HCT116 (cell line): ENCODE measurements at regions not wholly inside any gene's neighbourhood (a gene's known extent, or its start where the extent isn't known, plus 50 kb on each side); places are given as distances from the start of the nearest gene placed in this dataset.

Experiments used
- ATAC-seq: fragments of 200-7000 bp; cut with Tn5 transposase; 2 replicates; pipeline ENCODE4 v1.9.1; 2020; ENCODE audit warnings: mild to moderate bottlenecking, moderate library complexity
- BruUV-seq: library from RNA; stranded (reverse); fragments of 400-500 nt; replicated peaks from 2 replicates; lab custom pipeline; 2021; lab: Mats Ljungman, UMichigan
- CTCF ChIA-PET: fragments of 300-600 bp; sonication (Branson Sonifier 250); formaldehyde crosslinking; loops from one replicate; lab custom pipeline; 2021; ENCODE audit warnings: antibody characterized with exemption; lab: Charles Lee
- POLR2A ChIA-PET: fragments of 300-600, 350-600 bp; sonication (Branson Sonifier 250); formaldehyde crosslinking; loops from one replicate; lab custom pipeline; 2021; ENCODE audit warnings: antibody characterized with exemption; lab: Charles Lee
- RAD21 ChIA-PET, 2 experiments: fragments of 300-600 bp; sonication (Branson Sonifier 250); formaldehyde crosslinking; loops; one replicate each; lab custom pipeline; 2023; ENCODE audit warnings: low total read pairs in 2 of 2; ENCODE audit not compliant: uncharacterized antibody in 2 of 2, unreplicated experiment in 2 of 2, low non-redundant PET in 1 of 2; lab: Charles Lee
- DNase-seq: peaks from one replicate; pipeline ENCODE4 v3.0.0-alpha.2; 2010; ENCODE audit warnings: low read depth, low spot score
- H2AFZ ChIP-seq: fragments of 200-600 bp; shearing (Covaris generic), sonication (generic); 2 replicates; pipeline ENCODE4 v1.6.1; 2017; ENCODE audit warnings: low read depth, mixed run types, mixed read lengths, antibody characterized with exemption, low read length; ENCODE audit not compliant: poor library complexity, severe bottlenecking
- H3K27ac ChIP-seq: 2 replicates; pipeline ENCODE4 v1.5.1; 2012; ENCODE audit warnings: low read depth, low read length
- H3K27me3 ChIP-seq: fragments of 200-600 bp; sonication (generic); 2 replicates; pipeline ENCODE4 v1.6.1; 2016; ENCODE audit warnings: mixed run types, low read length, mixed read lengths; ENCODE audit not compliant: insufficient read depth
- H3K36me3 ChIP-seq, 2 experiments: fragments of 200-500 bp in 1 of 2; fragments of 200-600 bp in 1 of 2; sonication (Bioruptor generic) in 1 of 2; sonication (generic) in 1 of 2; 2 replicates each; pipeline versions ENCODE4 v1.5.1 to v1.6.1; 2014 to 2016; ENCODE audit warnings: low read length in 2 of 2, inconsistent platforms in 1 of 2, mixed read lengths in 1 of 2, mixed run types in 1 of 2; ENCODE audit not compliant: insufficient read depth in 2 of 2, control insufficient read depth in 1 of 2
- H3K4me1 ChIP-seq, 2 experiments: fragments of 200-600 bp in 1 of 2; sonication (generic) in 1 of 2; 2 replicates each; pipeline versions ENCODE4 v1.5.1 to v1.6.1; 2012 to 2017; ENCODE audit warnings: low read length in 2 of 2, inconsistent platforms in 1 of 2, mild to moderate bottlenecking in 1 of 2, mixed read lengths in 1 of 2, mixed run types in 1 of 2, moderate library complexity in 1 of 2; ENCODE audit not compliant: insufficient read depth in 2 of 2, control insufficient read depth in 1 of 2
- H3K4me2 ChIP-seq: fragments of 200-600 bp; sonication (generic); 2 replicates; pipeline ENCODE4 v1.6.1; 2017; ENCODE audit warnings: mixed run types, low read length, mixed read lengths
- H3K4me3 ChIP-seq, 2 experiments: fragments of 200-600 bp in 1 of 2; sonication (generic) in 1 of 2; replicated peaks in 1 of 2; 2 replicates each; pipeline ENCODE4 v1.5.1; 2011 to 2016; ENCODE audit warnings: low read length in 2 of 2, control low read depth in 1 of 2, low read depth in 1 of 2, mild to moderate bottlenecking in 1 of 2, mixed read lengths in 1 of 2, mixed run types in 1 of 2
- H3K79me2 ChIP-seq: fragments of 200-600 bp; sonication (generic); 2 replicates; pipeline ENCODE4 v1.6.1; 2017; ENCODE audit warnings: mild to moderate bottlenecking, mixed run types, low read length, moderate library complexity, mixed read lengths; ENCODE audit not compliant: insufficient read depth
- H3K9ac ChIP-seq: fragments of 200-600 bp; sonication (generic); 2 replicates; pipeline ENCODE4 v1.6.1; 2016; ENCODE audit warnings: low read length, mixed read lengths
- H3K9me2 ChIP-seq: fragments of 200-600 bp; sonication (generic), shearing (Covaris generic); 2 replicates; pipeline ENCODE4 v1.6.1; 2017; ENCODE audit warnings: mixed run types, mild to moderate bottlenecking, moderate library complexity; ENCODE audit not compliant: insufficient read depth
- H3K9me3 ChIP-seq, 2 experiments: fragments of 200-500 bp in 1 of 2; fragments of 200-600 bp in 1 of 2; sonication (Bioruptor generic) in 1 of 2; sonication (generic) in 1 of 2; 2 replicates each; pipeline ENCODE4 v1.6.1; 2014 to 2017; ENCODE audit warnings: low read length in 2 of 2, mixed read lengths in 2 of 2, inconsistent platforms in 1 of 2, low read depth in 1 of 2, mild to moderate bottlenecking in 1 of 2, mixed run types in 1 of 2, moderate library complexity in 1 of 2; ENCODE audit not compliant: control insufficient read depth in 1 of 2, insufficient read depth in 1 of 2
- H4K20me1 ChIP-seq: fragments of 200-600 bp; sonication (generic), shearing (Covaris generic); 2 replicates; pipeline ENCODE4 v1.6.1; 2017; ENCODE audit warnings: mixed run types, mild to moderate bottlenecking, moderate library complexity; ENCODE audit not compliant: insufficient read depth
- CBX3 ChIP-seq: IDR thresholded peaks from 2 replicates; pipeline ENCODE4 v1.6.1; 2012; ENCODE audit warnings: low read depth
- CEBPB ChIP-seq: IDR thresholded peaks from 2 replicates; pipeline ENCODE4 v1.6.1; 2012; ENCODE audit warnings: low read depth
- EZH2phosphoT487 ChIP-seq: fragments of 200-600 bp; IDR thresholded peaks from 2 replicates; pipeline ENCODE4 v1.6.1; 2018; ENCODE audit warnings: antibody characterized with exemption, borderline replicate concordance
- FOSL1 ChIP-seq: IDR thresholded peaks from 2 replicates; pipeline ENCODE4 v1.6.1; 2012; ENCODE audit warnings: low read depth
- POLR2A ChIP-seq: IDR thresholded peaks from 2 replicates; pipeline ENCODE4 v1.7.0; 2011; ENCODE audit warnings: borderline replicate concordance; ENCODE audit not compliant: insufficient read depth, insufficient read length; ENCODE audit errors: extremely low read depth
- POLR2AphosphoS5 ChIP-seq: IDR thresholded peaks from 2 replicates; pipeline ENCODE4 v1.6.1; 2011; ENCODE audit warnings: mild to moderate bottlenecking, low read depth, low read length, moderate library complexity
- RAD21 ChIP-seq: IDR thresholded peaks from 2 replicates; pipeline ENCODE4 v1.6.1; 2012; ENCODE audit warnings: low read depth, mild to moderate bottlenecking
- SIN3A ChIP-seq: IDR thresholded peaks from 2 replicates; pipeline ENCODE4 v1.6.1; 2012; ENCODE audit warnings: low read depth
- SP1 ChIP-seq: IDR thresholded peaks from 2 replicates; pipeline ENCODE4 v1.6.1; 2012; ENCODE audit warnings: low read depth
- SRF ChIP-seq: IDR thresholded peaks from 2 replicates; pipeline ENCODE4 v1.6.1; 2012; ENCODE audit warnings: low read depth
- TCF7L2 ChIP-seq: IDR thresholded peaks from 2 replicates; pipeline ENCODE4 v1.7.0; 2011; ENCODE audit warnings: borderline replicate concordance, inconsistent platforms; ENCODE audit not compliant: insufficient read depth, insufficient read length; ENCODE audit errors: extremely low read depth
- ZFX ChIP-seq: fragments of 450-650 bp; IDR thresholded peaks from 2 replicates; pipeline ENCODE4 v1.6.1; 2017
- ZNF274 ChIP-seq: fragments of 200-500 bp; sonication (Bioruptor generic); IDR thresholded peaks from 2 replicates; pipeline ENCODE4 v1.6.1; 2014; ENCODE audit warnings: mild to moderate bottlenecking, low read depth, low read length, inconsistent platforms
- intact Hi-C: fragments of 100-400 bp; cut with micrococcal nuclease; formaldehyde crosslinking; loops from 2 replicates; pipeline ENCODE4 v1.10.0; 2022
- TF ChIP-seq, protein P1 (sequence below): IDR thresholded peaks from 2 replicates; pipeline ENCODE4 v1.6.1; 2012
- TF ChIP-seq, protein P2 (sequence below), 3 experiments: fragments of 200-600 bp in 1 of 3; sonication (generic) in 1 of 3; IDR thresholded peaks in 2 of 3; conservative IDR thresholded peaks in 1 of 3; 2 replicates each; pipeline ENCODE4 v1.5.1; 2012 to 2017; ENCODE audit warnings: low read depth in 2 of 3, low read length in 2 of 3, antibody characterized with exemption in 1 of 3, borderline replicate concordance in 1 of 3, control low read depth in 1 of 3, mild to moderate bottlenecking in 1 of 3, mixed read lengths in 1 of 3, mixed run types in 1 of 3, moderate library complexity in 1 of 3; ENCODE audit not compliant: insufficient read depth in 1 of 3
- TF ChIP-seq, protein P3 (sequence below): IDR thresholded peaks from 2 replicates; pipeline ENCODE4 v1.6.1; 2012
- TF ChIP-seq, protein P4 (sequence below): IDR thresholded peaks from 2 replicates; pipeline ENCODE4 v1.6.1; 2012; ENCODE audit warnings: low read depth
- TF ChIP-seq, protein P5 (sequence below): IDR thresholded peaks from 2 replicates; pipeline ENCODE4 v1.6.1; 2011; ENCODE audit warnings: mild to moderate bottlenecking, low read length, moderate library complexity; ENCODE audit not compliant: insufficient replicate concordance; ENCODE audit errors: extremely low read depth

DNA sequence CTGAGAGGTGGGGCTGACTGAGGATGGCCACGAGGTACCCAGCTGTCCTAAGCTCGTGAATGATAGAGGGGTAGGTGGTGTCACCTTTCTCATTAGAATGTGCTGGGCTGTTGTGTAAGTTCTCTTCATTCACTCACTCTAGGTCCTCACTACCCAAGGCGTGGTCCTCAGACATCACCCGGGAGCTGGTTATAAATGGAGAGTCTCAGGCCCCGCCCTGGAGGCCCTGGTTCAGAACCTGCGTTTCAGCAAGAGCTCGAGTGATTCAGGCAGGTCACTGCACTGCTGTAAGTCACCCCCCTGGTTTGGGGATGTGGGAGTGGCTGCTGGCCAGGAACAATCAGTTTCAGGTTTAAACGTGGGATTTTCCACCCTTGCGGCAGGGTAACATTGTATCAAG lies 139.8 kb downstream of the FOXL1 start:
- ATAC-seq, result no peak
- Histone ChIP-seq H2AFZ (no peak overlapping the region), H3K4me2 (no peak overlapping the region), H3K9me2 (no peaks in the 10 kb centered on the region), H3K27me3 (peaks cover 21% of the 10 kb centered on the region; the same call in 1 of the 2 replicates), H3K4me1 (no peaks in the 10 kb centered on the region; a peak in 1 of 4 replicates), H4K20me1 (no peaks in the 10 kb centered on the region), H3K9me3 (no peaks in the 10 kb centered on the region), H3K79me2 (no peaks in the 10 kb centered on the region), H3K4me3 (no peak overlapping the region), H3K36me3 (no peaks in the 10 kb centered on the region), H3K27ac (no peak overlapping the region), H3K9ac (no peak overlapping the region)
- BruUV-seq, result no TSS peak
- TF ChIP-seq ZNF274 (no peak), FOSL1 (no peak), SP1 (no peak), EZH2phosphoT487 (no peak), TCF7L2 (no peak), ZFX (no peak), RAD21 (no peak), SIN3A (no peak), SRF (no peak), POLR2AphosphoS5 (no peak), POLR2A (no peak), CBX3 (no peak), CEBPB (no peak)
- TF ChIP-seq, protein P1, sequence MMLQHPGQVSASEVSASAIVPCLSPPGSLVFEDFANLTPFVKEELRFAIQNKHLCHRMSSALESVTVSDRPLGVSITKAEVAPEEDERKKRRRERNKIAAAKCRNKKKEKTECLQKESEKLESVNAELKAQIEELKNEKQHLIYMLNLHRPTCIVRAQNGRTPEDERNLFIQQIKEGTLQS, result no peak
- TF ChIP-seq, protein P2, sequence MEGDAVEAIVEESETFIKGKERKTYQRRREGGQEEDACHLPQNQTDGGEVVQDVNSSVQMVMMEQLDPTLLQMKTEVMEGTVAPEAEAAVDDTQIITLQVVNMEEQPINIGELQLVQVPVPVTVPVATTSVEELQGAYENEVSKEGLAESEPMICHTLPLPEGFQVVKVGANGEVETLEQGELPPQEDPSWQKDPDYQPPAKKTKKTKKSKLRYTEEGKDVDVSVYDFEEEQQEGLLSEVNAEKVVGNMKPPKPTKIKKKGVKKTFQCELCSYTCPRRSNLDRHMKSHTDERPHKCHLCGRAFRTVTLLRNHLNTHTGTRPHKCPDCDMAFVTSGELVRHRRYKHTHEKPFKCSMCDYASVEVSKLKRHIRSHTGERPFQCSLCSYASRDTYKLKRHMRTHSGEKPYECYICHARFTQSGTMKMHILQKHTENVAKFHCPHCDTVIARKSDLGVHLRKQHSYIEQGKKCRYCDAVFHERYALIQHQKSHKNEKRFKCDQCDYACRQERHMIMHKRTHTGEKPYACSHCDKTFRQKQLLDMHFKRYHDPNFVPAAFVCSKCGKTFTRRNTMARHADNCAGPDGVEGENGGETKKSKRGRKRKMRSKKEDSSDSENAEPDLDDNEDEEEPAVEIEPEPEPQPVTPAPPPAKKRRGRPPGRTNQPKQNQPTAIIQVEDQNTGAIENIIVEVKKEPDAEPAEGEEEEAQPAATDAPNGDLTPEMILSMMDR (IDR thresholded peaks at IDR 0.05 in 2 of 3, conservative IDR thresholded peaks at IDR 0.05 in 1 of 3; ENCODE audit: borderline replicate concordance in 1 of 3, insufficient read depth in 1 of 3, low read depth in 2 of 3, low read length in 2 of 3), result no peak
- TF ChIP-seq, protein P3, sequence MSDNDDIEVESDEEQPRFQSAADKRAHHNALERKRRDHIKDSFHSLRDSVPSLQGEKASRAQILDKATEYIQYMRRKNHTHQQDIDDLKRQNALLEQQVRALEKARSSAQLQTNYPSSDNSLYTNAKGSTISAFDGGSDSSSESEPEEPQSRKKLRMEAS, result no peak
- TF ChIP-seq, protein P4, sequence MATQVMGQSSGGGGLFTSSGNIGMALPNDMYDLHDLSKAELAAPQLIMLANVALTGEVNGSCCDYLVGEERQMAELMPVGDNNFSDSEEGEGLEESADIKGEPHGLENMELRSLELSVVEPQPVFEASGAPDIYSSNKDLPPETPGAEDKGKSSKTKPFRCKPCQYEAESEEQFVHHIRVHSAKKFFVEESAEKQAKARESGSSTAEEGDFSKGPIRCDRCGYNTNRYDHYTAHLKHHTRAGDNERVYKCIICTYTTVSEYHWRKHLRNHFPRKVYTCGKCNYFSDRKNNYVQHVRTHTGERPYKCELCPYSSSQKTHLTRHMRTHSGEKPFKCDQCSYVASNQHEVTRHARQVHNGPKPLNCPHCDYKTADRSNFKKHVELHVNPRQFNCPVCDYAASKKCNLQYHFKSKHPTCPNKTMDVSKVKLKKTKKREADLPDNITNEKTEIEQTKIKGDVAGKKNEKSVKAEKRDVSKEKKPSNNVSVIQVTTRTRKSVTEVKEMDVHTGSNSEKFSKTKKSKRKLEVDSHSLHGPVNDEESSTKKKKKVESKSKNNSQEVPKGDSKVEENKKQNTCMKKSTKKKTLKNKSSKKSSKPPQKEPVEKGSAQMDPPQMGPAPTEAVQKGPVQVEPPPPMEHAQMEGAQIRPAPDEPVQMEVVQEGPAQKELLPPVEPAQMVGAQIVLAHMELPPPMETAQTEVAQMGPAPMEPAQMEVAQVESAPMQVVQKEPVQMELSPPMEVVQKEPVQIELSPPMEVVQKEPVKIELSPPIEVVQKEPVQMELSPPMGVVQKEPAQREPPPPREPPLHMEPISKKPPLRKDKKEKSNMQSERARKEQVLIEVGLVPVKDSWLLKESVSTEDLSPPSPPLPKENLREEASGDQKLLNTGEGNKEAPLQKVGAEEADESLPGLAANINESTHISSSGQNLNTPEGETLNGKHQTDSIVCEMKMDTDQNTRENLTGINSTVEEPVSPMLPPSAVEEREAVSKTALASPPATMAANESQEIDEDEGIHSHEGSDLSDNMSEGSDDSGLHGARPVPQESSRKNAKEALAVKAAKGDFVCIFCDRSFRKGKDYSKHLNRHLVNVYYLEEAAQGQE, result no peak
- TF ChIP-seq, protein P5, sequence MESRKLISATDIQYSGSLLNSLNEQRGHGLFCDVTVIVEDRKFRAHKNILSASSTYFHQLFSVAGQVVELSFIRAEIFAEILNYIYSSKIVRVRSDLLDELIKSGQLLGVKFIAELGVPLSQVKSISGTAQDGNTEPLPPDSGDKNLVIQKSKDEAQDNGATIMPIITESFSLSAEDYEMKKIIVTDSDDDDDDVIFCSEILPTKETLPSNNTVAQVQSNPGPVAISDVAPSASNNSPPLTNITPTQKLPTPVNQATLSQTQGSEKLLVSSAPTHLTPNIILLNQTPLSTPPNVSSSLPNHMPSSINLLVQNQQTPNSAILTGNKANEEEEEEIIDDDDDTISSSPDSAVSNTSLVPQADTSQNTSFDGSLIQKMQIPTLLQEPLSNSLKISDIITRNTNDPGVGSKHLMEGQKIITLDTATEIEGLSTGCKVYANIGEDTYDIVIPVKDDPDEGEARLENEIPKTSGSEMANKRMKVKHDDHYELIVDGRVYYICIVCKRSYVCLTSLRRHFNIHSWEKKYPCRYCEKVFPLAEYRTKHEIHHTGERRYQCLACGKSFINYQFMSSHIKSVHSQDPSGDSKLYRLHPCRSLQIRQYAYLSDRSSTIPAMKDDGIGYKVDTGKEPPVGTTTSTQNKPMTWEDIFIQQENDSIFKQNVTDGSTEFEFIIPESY, result no peak
- intact Hi-C loops, result no loop called here
- ChIA-PET RAD21 (no interaction called here), POLR2A (no interaction called here), CTCF (no interaction called here)
- no peak for DNase-seq
